Skeletal muscle satellite cell (primary cell): ENCODE measurements at regions not wholly inside any gene's neighbourhood (a gene's known extent, or its start where the extent isn't known, plus 50 kb on each side); places are given as distances from the start of the nearest gene placed in this dataset.
"Not testable (repeated sequence)": the region's sequence is repeated elsewhere in the genome, so short reads cannot be mapped to it uniquely, and the experiment has no call there.

Experiments used
- H3K27me3 ChIP-seq: 2 replicates; pipeline ENCODE4 v1.7.0; 2013; ENCODE audit warnings: low read length; ENCODE audit not compliant: control insufficient read depth, insufficient read depth
- H3K36me3 ChIP-seq: 2 replicates; pipeline ENCODE4 v1.7.0; 2013; ENCODE audit warnings: mild to moderate bottlenecking, control low read depth, low read length; ENCODE audit not compliant: insufficient read depth
- H3K4me1 ChIP-seq: 2 replicates; pipeline ENCODE4 v1.7.0; 2013; ENCODE audit warnings: low read length; ENCODE audit not compliant: control insufficient read depth, insufficient read depth
- H3K4me2 ChIP-seq: 2 replicates; pipeline ENCODE4 v1.7.0; 2013; ENCODE audit warnings: mild to moderate bottlenecking, low read length
- H3K4me3 ChIP-seq: 2 replicates; pipeline ENCODE4 v1.7.0; 2013; ENCODE audit warnings: low read length
- H3K9ac ChIP-seq: 2 replicates; pipeline ENCODE4 v1.7.0; 2013; ENCODE audit warnings: mild to moderate bottlenecking, low read depth, low read length, moderate library complexity
- H3K9me3 ChIP-seq: replicated peaks from 2 replicates; pipeline ENCODE4 v1.7.0; 2013; ENCODE audit warnings: mild to moderate bottlenecking, control low read depth, low read length

GRCh38 chrX:13198762-13199064 lies 121.1 kb downstream of the ATXN3L start:
- H3K4me1 ChIP-seq, result no peaks in the 10 kb centered on the region
- H3K36me3 ChIP-seq, result no peaks in the 10 kb centered on the region
- H3K9ac ChIP-seq, result no peak overlapping the region
- no peak overlapping the region for H3K4me2 ChIP-seq
- no peaks in the 10 kb centered on the region for H3K9me3 ChIP-seq
- H3K4me3 ChIP-seq, result no peak overlapping the region
- no peaks in the 10 kb centered on the region for H3K27me3 ChIP-seq

DNA sequence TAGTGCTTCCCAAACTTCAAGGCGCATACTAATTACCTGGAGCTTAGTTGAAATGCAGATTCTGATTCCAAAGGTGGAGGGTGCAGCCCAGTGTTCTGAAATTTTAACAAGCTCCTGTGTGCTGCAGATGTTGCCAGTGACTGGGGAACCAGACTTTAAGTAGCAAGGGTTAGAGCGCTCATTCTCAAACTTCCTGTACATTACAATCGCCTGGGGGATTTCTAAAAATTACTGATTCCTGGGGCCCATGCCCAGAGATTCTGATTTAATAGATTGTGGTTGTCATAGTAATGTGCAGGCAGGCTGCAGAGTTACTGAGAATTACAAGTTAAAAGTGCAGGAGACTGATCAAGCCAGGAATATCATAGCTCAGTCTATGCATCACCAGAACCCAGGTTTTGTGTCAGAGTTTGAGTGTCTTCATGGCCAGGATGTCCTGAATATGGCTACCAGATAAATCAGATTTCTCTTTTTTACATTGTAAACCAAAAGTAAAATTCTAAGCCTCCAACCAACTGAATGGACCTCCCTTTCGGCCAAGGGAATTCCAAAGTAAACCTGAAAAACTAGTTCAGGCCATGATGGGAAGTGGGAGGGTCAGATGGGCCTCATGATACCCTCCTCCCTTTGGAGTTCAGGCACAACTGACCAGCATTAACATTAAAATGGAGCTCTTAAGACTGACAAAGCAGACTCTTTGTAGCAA lies 121.6 kb downstream of the ATXN3L start:
- H3K9ac ChIP-seq, result no peak overlapping the region
- H3K9me3 ChIP-seq, result no peaks in the 10 kb centered on the region
- no peaks in the 10 kb centered on the region for H3K4me1 ChIP-seq
- H3K27me3 ChIP-seq, result no peaks in the 10 kb centered on the region
- H3K4me3 ChIP-seq, result no peak overlapping the region
- no peak overlapping the region for H3K4me2 ChIP-seq
- no peaks in the 10 kb centered on the region for H3K36me3 ChIP-seq

DNA sequence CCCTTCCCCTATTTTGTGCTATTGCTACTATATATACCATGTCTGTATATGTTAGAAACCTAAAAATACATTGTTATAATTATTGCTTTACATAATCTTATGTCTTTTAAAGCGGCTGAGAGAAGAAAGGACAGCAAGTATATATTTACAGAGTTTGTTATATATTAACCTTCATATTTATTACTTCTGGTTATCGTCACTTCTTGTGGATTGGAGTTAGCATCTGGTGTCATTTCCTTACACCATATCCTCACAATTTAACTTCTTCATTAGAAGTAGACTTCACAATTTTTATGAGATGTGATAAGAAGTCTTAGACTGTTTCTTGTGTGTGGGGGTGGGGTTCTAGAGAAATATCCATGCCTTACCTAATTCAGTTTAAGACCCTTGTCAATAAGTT lies 123.1 kb downstream of the ATXN3L start:
- H3K9me3 ChIP-seq, result no peaks in the 10 kb centered on the region
- H3K27me3 ChIP-seq, result no peaks in the 10 kb centered on the region
- no peaks in the 10 kb centered on the region for H3K36me3 ChIP-seq
- no peak overlapping the region for H3K4me2 ChIP-seq
- H3K4me3 ChIP-seq, result no peak overlapping the region
- H3K9ac ChIP-seq, result no peak overlapping the region
- H3K4me1 ChIP-seq, result no peaks in the 10 kb centered on the region

DNA sequence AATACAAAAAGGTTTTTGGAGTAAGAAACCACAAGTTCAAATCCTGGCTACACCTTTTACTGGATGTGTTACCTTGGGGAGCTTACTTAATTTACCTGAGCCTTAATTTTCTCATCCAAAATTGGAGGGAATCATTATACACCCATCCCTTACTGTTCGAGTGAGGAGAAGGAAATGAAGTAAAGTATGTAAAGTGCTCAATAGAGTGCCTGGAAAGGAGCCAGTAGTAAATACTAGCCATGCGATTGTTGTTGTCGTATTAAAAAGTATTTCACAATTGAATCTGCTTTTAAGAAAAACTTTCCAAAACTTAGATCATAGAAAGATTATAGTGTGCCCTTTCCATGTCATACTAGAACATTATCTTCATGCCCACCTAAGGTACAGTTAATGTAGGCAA lies 124.5 kb downstream of the ATXN3L start:
- H3K27me3 ChIP-seq, result no peaks in the 10 kb centered on the region
- H3K4me3 ChIP-seq, result no peak overlapping the region
- H3K9ac ChIP-seq, result no peak overlapping the region
- no peaks in the 10 kb centered on the region for H3K4me1 ChIP-seq
- no peaks in the 10 kb centered on the region for H3K36me3 ChIP-seq
- H3K4me2 ChIP-seq, result no peak overlapping the region
- no peaks in the 10 kb centered on the region for H3K9me3 ChIP-seq

- Histone ChIP-seq H3K9ac (no peak overlapping the region), H3K4me3 (no peak overlapping the region), H3K4me2 (no peak overlapping the region), H3K4me1 (no peaks in the 10 kb centered on the region), H3K36me3 (no peaks in the 10 kb centered on the region), H3K27me3 (no peaks in the 10 kb centered on the region), H3K9me3 (no peaks in the 10 kb centered on the region)
Observed at GRCh38 chrX:13194291-13195103, 125.4 kb downstream of the ATXN3L start.

DNA sequence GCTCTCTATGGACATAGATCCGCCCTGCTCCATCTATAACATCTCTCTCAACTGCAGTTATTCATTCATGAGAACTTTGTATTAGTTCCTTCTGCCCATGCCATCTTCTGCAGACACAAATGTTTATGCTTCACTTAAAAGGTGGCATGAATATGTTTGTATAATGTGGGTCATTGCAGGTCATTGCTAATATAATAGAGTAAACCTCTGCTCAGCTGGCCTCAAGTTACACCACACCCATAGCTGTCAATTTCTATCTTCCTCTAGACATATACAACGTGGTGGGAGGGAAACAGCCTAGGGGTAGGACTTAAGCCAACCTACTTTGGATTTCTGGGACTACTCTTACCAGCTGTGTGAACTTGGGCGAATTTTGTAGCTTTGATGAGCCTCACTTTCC lies 129.8 kb downstream of the ATXN3L start:
- no peaks in the 10 kb centered on the region for H3K36me3 ChIP-seq
- H3K9ac ChIP-seq, result no peak overlapping the region
- H3K4me1 ChIP-seq, result no peaks in the 10 kb centered on the region
- no peaks in the 10 kb centered on the region for H3K9me3 ChIP-seq
- no peaks in the 10 kb centered on the region for H3K27me3 ChIP-seq
- H3K4me3 ChIP-seq, result no peak overlapping the region
- no peak overlapping the region for H3K4me2 ChIP-seq

DNA sequence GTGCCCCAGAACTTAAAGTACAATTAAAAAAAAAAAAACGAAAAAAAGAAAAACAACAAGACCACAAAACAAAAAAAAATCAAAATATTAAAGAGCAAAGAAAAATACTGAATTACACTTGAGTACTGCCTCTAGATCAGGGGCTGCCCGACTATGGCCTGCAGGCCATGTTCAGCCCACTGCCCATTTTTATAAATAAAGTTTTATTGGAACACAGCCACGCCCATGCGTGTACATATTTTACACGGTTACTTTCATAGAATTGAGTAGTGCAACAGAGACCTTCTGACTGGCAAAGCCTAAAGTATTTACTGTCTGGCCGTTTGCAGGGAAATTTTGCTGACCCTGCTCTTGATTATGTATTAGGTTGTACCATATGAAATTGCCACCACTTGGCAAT lies 130.5 kb downstream of the ATXN3L start:
- H3K27me3 ChIP-seq, result no peaks in the 10 kb centered on the region
- no peaks in the 10 kb centered on the region for H3K4me1 ChIP-seq
- no peak overlapping the region for H3K4me3 ChIP-seq
- no peak overlapping the region for H3K4me2 ChIP-seq
- H3K9ac ChIP-seq, result no peak overlapping the region
- H3K9me3 ChIP-seq, result no peaks in the 10 kb centered on the region
- H3K36me3 ChIP-seq, result no peaks in the 10 kb centered on the region

GRCh38 chrX:13188731-13189309 lies 131.0 kb downstream of the ATXN3L start:
- no peaks in the 10 kb centered on the region for H3K27me3 ChIP-seq
- H3K4me3 ChIP-seq, result no peak overlapping the region
- no peaks in the 10 kb centered on the region for H3K4me1 ChIP-seq
- H3K9me3 ChIP-seq, result no peaks in the 10 kb centered on the region
- no peak overlapping the region for H3K9ac ChIP-seq
- H3K36me3 ChIP-seq, result no peaks in the 10 kb centered on the region
- no peak overlapping the region for H3K4me2 ChIP-seq

DNA sequence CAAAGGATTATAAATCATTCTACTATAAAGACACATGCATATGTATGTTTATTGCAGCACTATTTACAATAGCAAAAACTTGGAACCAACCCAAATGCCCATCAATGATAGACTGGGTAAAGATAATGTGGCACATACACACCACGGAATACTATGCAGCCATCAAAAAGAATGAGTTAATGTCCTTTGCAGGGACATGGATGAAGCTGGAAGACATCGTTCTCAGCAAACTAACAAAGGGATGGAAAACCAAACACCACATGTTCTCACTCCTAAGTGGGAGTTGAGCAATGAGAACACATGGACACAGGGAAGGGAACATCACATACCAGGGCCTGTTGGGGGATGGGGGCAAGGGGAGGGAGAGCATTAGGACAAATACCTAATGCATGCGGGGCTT lies 133.2 kb downstream of the ATXN3L start:
- not testable (repeated sequence) for H3K9ac ChIP-seq, H3K4me3 ChIP-seq, H3K4me1 ChIP-seq, H3K27me3 ChIP-seq, H3K9me3 ChIP-seq, H3K4me2 ChIP-seq, H3K36me3 ChIP-seq

DNA sequence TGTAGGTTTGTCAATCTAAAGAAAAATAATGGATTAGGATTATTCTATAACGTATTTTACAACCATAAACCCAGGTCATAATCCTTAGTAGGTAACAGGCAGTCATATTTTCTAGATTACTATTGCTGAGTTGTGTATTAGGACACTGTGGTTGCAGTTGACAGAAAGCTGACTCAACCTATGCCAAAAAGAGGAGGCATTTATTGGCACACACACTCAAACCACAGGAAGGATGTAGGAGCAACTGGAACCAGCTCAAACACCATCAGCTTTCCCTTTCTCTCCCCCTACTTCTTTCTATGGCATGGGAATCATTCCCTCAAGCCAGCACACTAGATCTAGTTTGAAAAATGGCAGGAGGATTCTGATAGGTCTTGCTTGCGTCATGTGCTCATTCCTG lies 136.4 kb upstream of the FAM9C start:
- no peak overlapping the region for H3K9ac ChIP-seq
- no peaks in the 10 kb centered on the region for H3K27me3 ChIP-seq
- H3K9me3 ChIP-seq, result no peaks in the 10 kb centered on the region
- no peaks in the 10 kb centered on the region for H3K36me3 ChIP-seq
- H3K4me1 ChIP-seq, result peaks cover 4% of the 10 kb centered on the region
- no peak overlapping the region for H3K4me3 ChIP-seq
- no peak overlapping the region for H3K4me2 ChIP-seq

DNA sequence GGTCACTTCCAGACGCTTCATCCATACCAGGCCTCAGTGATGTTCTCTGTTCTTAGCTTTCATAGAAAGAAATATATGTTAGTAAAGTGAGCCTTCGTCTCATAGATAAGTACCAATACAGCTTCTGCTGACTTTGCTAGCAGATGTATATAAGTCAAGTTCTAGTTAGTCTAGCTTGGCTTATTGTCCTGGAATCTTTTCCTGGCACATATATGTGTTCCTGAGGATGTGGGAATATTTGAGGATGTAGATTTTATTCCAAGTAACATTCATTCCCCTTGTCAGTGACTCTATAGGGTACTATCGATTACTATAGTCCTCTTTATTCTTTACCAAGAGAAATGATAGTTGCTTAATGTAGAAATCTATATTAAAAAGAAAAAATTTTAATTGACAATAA lies 135.2 kb upstream of the FAM9C start:
- H3K9ac ChIP-seq, result no peak overlapping the region
- no peaks in the 10 kb centered on the region for H3K9me3 ChIP-seq
- peaks cover 4% of the 10 kb centered on the region for H3K4me1 ChIP-seq
- H3K27me3 ChIP-seq, result no peaks in the 10 kb centered on the region
- no peaks in the 10 kb centered on the region for H3K36me3 ChIP-seq
- no peak overlapping the region for H3K4me3 ChIP-seq
- no peak overlapping the region for H3K4me2 ChIP-seq

- H3K4me3 ChIP-seq, result no peak overlapping the region
- H3K9ac ChIP-seq, result no peak overlapping the region
- peaks cover 4% of the 10 kb centered on the region for H3K4me1 ChIP-seq
Observed at GRCh38 chrX:13179100-13179499, 134.7 kb upstream of the FAM9C start.

More at GRCh38 chrX:13179100-13179499, 134.7 kb upstream of the FAM9C start:
- H3K4me2 ChIP-seq, result no peak overlapping the region
- H3K27me3 ChIP-seq, result no peaks in the 10 kb centered on the region
- no peaks in the 10 kb centered on the region for H3K9me3 ChIP-seq
- H3K36me3 ChIP-seq, result no peaks in the 10 kb centered on the region
